Retinal pigment epithelial cell (primary cell): ENCODE measurements at regions not wholly inside any gene's neighbourhood (a gene's known extent, or its start where the extent isn't known, plus 50 kb on each side); places are given as distances from the start of the nearest gene placed in this dataset.

ENCODE experiments used
- DNase-seq: peaks from one replicate; pipeline ENCODE4 v3.0.0-alpha.2; 2010; ENCODE audit warnings: low read depth
- H3K4me3 ChIP-seq: 2 replicates; pipeline ENCODE4 v1.5.1; 2011; ENCODE audit warnings: mild to moderate bottlenecking, low read length, control low read depth, moderate library complexity
- TF ChIP-seq, protein P1 (sequence below): conservative IDR thresholded peaks from 2 replicates; pipeline ENCODE4 v1.5.1; 2011; ENCODE audit warnings: low read depth, low read length, control low read depth, inconsistent platforms

DNA sequence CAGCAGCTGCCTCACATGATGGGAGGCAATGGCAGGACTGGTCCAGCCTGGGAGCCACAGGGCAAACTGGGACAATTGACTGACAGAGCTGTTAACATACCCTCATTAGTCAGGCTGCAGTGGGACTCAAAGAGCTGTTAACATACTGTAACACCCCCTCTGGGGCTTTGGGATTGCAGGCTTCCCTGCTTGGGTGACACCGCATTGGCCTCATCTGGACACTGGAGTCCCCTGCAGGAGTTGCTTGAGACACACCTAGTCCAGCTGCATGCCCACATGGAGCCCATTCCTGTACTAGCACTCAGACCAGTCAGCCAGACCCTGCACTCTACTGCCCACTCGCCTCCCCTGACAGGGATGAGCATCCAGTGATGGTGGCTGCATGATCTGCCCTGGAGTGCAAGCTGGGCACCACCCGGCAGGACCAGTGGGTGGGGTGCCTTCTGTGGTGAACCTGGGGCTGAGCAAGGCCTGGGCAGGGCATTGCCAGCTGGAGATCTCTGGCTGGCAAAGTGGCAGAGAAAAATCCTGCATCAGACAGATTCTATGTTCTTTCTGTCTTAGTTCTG lies 138.8 kb downstream of the DTHD1 start:
- no peak for DNase-seq
- TF ChIP-seq, protein P1, sequence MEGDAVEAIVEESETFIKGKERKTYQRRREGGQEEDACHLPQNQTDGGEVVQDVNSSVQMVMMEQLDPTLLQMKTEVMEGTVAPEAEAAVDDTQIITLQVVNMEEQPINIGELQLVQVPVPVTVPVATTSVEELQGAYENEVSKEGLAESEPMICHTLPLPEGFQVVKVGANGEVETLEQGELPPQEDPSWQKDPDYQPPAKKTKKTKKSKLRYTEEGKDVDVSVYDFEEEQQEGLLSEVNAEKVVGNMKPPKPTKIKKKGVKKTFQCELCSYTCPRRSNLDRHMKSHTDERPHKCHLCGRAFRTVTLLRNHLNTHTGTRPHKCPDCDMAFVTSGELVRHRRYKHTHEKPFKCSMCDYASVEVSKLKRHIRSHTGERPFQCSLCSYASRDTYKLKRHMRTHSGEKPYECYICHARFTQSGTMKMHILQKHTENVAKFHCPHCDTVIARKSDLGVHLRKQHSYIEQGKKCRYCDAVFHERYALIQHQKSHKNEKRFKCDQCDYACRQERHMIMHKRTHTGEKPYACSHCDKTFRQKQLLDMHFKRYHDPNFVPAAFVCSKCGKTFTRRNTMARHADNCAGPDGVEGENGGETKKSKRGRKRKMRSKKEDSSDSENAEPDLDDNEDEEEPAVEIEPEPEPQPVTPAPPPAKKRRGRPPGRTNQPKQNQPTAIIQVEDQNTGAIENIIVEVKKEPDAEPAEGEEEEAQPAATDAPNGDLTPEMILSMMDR: no peak
- H3K4me3 ChIP-seq: no peak overlapping the region

DNA sequence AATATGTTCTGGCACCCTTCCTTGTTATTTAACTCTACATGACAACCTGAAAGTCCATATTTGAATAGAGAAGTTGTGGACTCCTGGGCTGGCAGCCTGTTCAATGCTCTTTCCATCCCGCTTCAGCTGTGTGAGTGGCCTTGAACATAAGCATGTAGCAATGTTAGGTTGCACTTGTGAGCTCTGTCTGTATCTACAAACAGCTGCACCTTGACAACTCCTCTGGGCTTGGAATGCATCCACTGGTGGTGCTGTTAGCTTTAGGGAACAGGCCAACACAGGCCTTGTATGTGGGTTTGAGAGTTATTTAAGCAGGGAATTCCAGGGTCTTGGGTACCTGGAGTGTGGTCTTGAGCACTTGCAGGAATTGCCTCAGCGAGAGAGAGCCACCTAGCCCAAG lies 141.2 kb downstream of the DTHD1 start:
- TF ChIP-seq, protein P1: no peak
- no peak for DNase-seq
- no peak overlapping the region for H3K4me3 ChIP-seq

DNA sequence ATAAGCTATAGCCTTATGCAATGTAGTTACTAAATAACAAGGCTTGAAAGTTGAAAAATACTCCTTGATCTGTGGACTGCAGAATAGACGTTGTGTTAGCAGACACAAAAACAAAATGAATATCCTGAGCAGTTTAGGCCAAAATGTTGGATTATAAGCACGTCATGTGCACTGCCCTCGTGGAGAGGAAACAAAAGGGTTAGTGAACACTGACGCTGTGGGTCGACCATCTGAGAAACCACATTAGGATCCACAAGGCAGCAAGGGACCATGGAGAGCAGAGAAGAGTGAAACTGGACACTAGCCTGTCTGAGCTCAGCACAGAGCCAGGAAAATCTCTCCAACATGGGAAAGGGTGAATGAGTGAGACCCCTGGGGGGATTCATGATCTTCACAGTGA lies 145.3 kb downstream of the DTHD1 start:
- no peak for DNase-seq
- H3K4me3 ChIP-seq: no peak overlapping the region
- TF ChIP-seq, protein P1: no peak

DNA sequence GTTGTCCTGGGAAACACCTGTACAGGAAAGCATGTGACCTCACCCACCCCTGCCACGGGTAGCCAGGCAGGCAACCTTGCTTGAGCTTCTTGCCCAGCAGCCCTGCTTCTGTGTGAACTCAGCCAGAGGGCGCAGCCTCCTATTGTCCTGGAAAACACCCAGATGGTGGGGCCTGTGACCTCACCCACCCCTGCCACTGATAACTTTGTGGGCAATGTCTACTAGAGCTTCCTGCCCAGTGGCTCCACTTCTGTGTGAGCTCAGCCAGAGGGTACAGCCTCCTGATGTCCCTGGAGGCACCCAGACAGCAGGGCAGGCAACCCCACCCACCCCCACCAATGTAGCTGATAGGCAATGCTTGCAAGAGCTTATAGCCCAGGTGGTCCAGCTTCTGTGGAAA lies 146.3 kb downstream of the DTHD1 start:
- H3K4me3 ChIP-seq: no peak overlapping the region
- TF ChIP-seq, protein P1: no peak
- DNase-seq: no peak

DNA sequence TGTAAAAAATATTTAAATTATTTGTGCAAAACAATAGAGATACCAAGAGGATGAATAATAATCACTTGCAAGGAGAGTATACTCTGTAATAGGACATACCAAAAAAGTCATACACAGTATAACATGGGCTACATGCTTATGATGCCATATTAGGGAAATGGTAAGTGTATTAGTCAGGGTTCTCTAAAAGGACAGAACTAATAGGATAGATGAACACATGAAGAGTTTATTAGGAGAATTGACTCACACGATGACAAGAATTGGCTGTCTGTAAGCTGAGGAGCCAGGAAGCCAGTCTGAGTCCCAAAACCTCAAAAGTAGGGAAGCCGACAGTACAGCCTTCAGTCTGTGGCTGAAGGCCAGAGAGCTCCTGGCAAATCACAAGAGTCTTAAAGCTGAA lies 151.2 kb downstream of the DTHD1 start:
- TF ChIP-seq, protein P1: no peak
- no peak for DNase-seq
- no peak overlapping the region for H3K4me3 ChIP-seq

DNA sequence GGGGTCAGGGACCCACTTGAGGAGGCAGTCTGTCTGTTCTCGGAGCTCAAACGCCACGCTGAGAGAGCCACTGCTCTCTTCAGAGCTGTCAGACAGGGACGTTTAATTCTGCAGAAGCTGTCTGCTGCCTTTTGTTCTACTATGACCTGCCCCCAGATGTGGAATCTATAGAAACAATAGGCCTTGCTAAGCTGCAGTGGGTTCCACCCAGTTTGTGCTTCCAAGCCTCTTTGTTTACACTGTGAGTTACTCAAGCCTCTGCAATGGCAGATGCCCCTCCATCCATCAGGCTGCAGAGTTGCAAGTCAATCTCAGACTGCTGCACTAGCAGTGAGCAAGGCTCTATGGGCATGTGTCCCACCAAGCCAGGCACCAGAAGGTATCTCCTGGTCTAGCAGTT lies 158.1 kb downstream of the DTHD1 start:
- H3K4me3 ChIP-seq: no peak overlapping the region
- no peak for DNase-seq
- TF ChIP-seq, protein P1: no peak

DNA sequence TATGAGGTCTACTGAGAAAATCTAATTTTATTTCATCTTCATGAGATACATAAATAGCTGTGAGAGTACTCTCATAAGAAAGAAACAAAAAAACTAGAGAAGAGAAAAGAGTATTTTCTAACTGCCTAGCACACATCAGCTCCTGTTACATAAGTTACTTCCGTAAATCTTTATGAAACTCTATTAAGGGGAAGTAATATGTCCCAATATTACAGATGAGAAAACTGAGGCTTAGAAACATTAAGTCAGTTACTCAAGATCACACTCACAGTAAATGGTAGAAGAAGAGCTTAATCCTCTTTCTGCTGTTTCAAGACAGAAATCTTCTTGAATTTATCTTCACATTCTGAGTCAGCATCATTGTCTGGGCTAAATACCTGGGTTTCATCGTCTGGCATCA lies 164.1 kb downstream of the DTHD1 start:
- no peak overlapping the region for H3K4me3 ChIP-seq
- no peak for DNase-seq
- TF ChIP-seq, protein P1: no peak
